GM19324 (cell line): ENCODE measurements at regions not wholly inside any gene's neighbourhood (a gene's known extent, or its start where the extent isn't known, plus 50 kb on each side); places are given as distances from the start of the nearest gene placed in this dataset.

Experiments
- ATAC-seq: cut with Tn5 transposase; IDR thresholded peaks from one replicate; pipeline ENCODE4 v1.9.1; 2021; ENCODE audit warnings: mild to moderate bottlenecking, moderate library complexity; ENCODE audit not compliant: unreplicated experiment, low FRiP score

GRCh38 chr18:65326805-65327204 is 424.0 kb upstream of the CDH7 start:
- ATAC-seq, result no peak

- no peak for ATAC-seq
Observed at GRCh38 chr18:65322895-65323294, 427.9 kb upstream of the CDH7 start.

GRCh38 chr18:65298422-65298821 is 452.4 kb upstream of the CDH7 start:
- no peak for ATAC-seq

GRCh38 chr18:65288908-65289307 is 461.9 kb upstream of the CDH7 start:
- no peak for ATAC-seq

GRCh38 chr18:65287652-65288051 is 463.2 kb upstream of the CDH7 start:
- no peak for ATAC-seq

- no peak for ATAC-seq
Observed at GRCh38 chr18:65282096-65282495, 468.7 kb upstream of the CDH7 start.

GRCh38 chr18:65279668-65280305 is 471.0 kb upstream of the CDH7 start:
- ATAC-seq, result no peak

GRCh38 chr18:65278939-65279667 is 471.7 kb upstream of the CDH7 start:
- no peak for ATAC-seq

GRCh38 chr18:65269375-65269774 is 481.4 kb upstream of the CDH7 start:
- ATAC-seq, result no peak

GRCh38 chr18:65265761-65266160 is 485.1 kb upstream of the CDH7 start:
- ATAC-seq, result no peak

GRCh38 chr18:65260030-65260429 is 490.8 kb upstream of the CDH7 start:
- ATAC-seq, result no peak

GRCh38 chr18:65259403-65259802 is 491.4 kb upstream of the CDH7 start:
- ATAC-seq, result no peak

GRCh38 chr18:65257149-65257548 is 493.7 kb upstream of the CDH7 start:
- ATAC-seq, result no peak

- no peak for ATAC-seq
Observed at GRCh38 chr18:65255417-65255816, 495.4 kb upstream of the CDH7 start.

- no peak for ATAC-seq
Observed at GRCh38 chr18:65239787-65240186, 511.0 kb upstream of the CDH7 start.

- no peak for ATAC-seq
Observed at GRCh38 chr18:65235966-65236624, 514.7 kb upstream of the CDH7 start.

GRCh38 chr18:65230311-65230710 is 520.5 kb upstream of the CDH7 start:
- no peak for ATAC-seq

GRCh38 chr18:65227970-65228369 is 522.8 kb upstream of the CDH7 start:
- ATAC-seq, result no peak

- ATAC-seq, result no peak
Observed at GRCh38 chr18:65221736-65222135, 529.1 kb upstream of the CDH7 start.

- ATAC-seq, result no peak
Observed at GRCh38 chr18:65221115-65221514, 529.7 kb upstream of the CDH7 start.

- no peak for ATAC-seq
Observed at GRCh38 chr18:65215865-65216466, 534.8 kb upstream of the CDH7 start.
